Muscle layer of duodenum (tissue), 2 donors: ENCODE measurements at regions not wholly inside any gene's neighbourhood (a gene's known extent, or its start where the extent isn't known, plus 50 kb on each side); places are given as distances from the start of the nearest gene placed in this dataset.
"Not testable (repeated sequence)": the region's sequence is repeated elsewhere in the genome, so short reads cannot be mapped to it uniquely, and the experiment has no call there.

Experiments
- H3K27ac ChIP-seq: one replicate; pipeline ENCODE4 v1.7.0; 2013; ENCODE audit warnings: mild to moderate bottlenecking, low read length
- H3K27me3 ChIP-seq: one replicate; pipeline ENCODE4 v1.7.0; 2013; ENCODE audit warnings: low read depth, mild to moderate bottlenecking, control low read depth, low read length
- H3K36me3 ChIP-seq, 2 donors: one replicate each; pipeline ENCODE4 v1.7.0; 2013; ENCODE audit warnings: low read length in 2 of 2, control low read depth in 1 of 2, mild to moderate bottlenecking in 1 of 2; ENCODE audit not compliant: insufficient read depth in 2 of 2, control insufficient read depth in 1 of 2
- H3K4me1 ChIP-seq, 2 donors: one replicate each; pipeline ENCODE4 v1.7.0; 2013; ENCODE audit warnings: low read length in 2 of 2, mild to moderate bottlenecking in 2 of 2, control low read depth in 1 of 2, moderate library complexity in 1 of 2; ENCODE audit not compliant: insufficient read depth in 2 of 2, control insufficient read depth in 1 of 2
- H3K4me3 ChIP-seq, 2 donors: one replicate each; pipeline ENCODE4 v1.7.0; 2013; ENCODE audit warnings: low read length in 2 of 2, low read depth in 1 of 2, mild to moderate bottlenecking in 1 of 2
- H3K9me3 ChIP-seq, 2 donors: one replicate each; pipeline ENCODE4 v1.7.0; 2013; ENCODE audit warnings: low read length in 2 of 2, control low read depth in 1 of 2, mild to moderate bottlenecking in 1 of 2; ENCODE audit not compliant: control insufficient read depth in 1 of 2
- donor health status: healthy.

- Histone ChIP-seq H3K4me1 (no peaks in the 10 kb centered on the region), H3K4me3 (no peak overlapping the region), H3K9me3 (no peaks in the 10 kb centered on the region), H3K36me3 (no peaks in the 10 kb centered on the region), H3K27ac (no peak overlapping the region), H3K27me3 (no peaks in the 10 kb centered on the region)
Observed at GRCh38 chr1:43019226-43019625, 60.6 kb upstream of the SLC2A1 start.

- H3K4me1 ChIP-seq, result no peaks in the 10 kb centered on the region
- no peak overlapping the region for H3K4me3 ChIP-seq
- H3K9me3 ChIP-seq, result no peaks in the 10 kb centered on the region
Observed at GRCh38 chr1:43018121-43018520, 59.5 kb upstream of the SLC2A1 start.

GRCh38 chr1:43015269-43015668, 56.6 kb upstream of the SLC2A1 start:
- H3K27me3 ChIP-seq, result no peaks in the 10 kb centered on the region
- H3K27ac ChIP-seq, result no peak overlapping the region
- no peak overlapping the region for H3K4me3 ChIP-seq
- H3K4me1 ChIP-seq, result no peaks in the 10 kb centered on the region
- no peaks in the 10 kb centered on the region for H3K36me3 ChIP-seq
- no peaks in the 10 kb centered on the region for H3K9me3 ChIP-seq

More at GRCh38 chr1:43018121-43018520, 59.5 kb upstream of the SLC2A1 start:
- Histone ChIP-seq H3K27me3 (no peaks in the 10 kb centered on the region), H3K27ac (no peak overlapping the region), H3K36me3 (no peaks in the 10 kb centered on the region)

GRCh38 chr1:43014579-43014978, 55.9 kb upstream of the SLC2A1 start:
- H3K36me3 ChIP-seq, H3K27me3 ChIP-seq, H3K4me3 ChIP-seq, H3K9me3 ChIP-seq, H3K27ac ChIP-seq, H3K4me1 ChIP-seq: not testable (repeated sequence)

- Histone ChIP-seq H3K27ac (no peak overlapping the region), H3K9me3 (no peaks in the 10 kb centered on the region), H3K36me3 (no peaks in the 10 kb centered on the region), H3K4me3 (no peak overlapping the region), H3K27me3 (no peaks in the 10 kb centered on the region), H3K4me1 (no peaks in the 10 kb centered on the region)
Observed at GRCh38 chr1:43011020-43011419, 52.4 kb upstream of the SLC2A1 start.

GRCh38 chr1:43009274-43009673, 50.6 kb upstream of the SLC2A1 start:
- Histone ChIP-seq H3K4me1 (no peaks in the 10 kb centered on the region), H3K36me3 (no peaks in the 10 kb centered on the region), H3K9me3 (no peaks in the 10 kb centered on the region), H3K27ac (no peak overlapping the region), H3K27me3 (no peaks in the 10 kb centered on the region), H3K4me3 (no peak overlapping the region)

- Histone ChIP-seq H3K4me3 (no peak overlapping the region), H3K4me1 (no peaks in the 10 kb centered on the region), H3K9me3 (no peaks in the 10 kb centered on the region), H3K27me3 (no peaks in the 10 kb centered on the region), H3K36me3 (no peaks in the 10 kb centered on the region), H3K27ac (no peak overlapping the region)
Observed at GRCh38 chr1:43008115-43009060, 49.7 kb upstream of the SLC2A1 start.
